Activated gamma-delta T cell treated with Interleukin-2 at 50 U/mL for 16 hours (primary cell): ENCODE measurements at regions not wholly inside any gene's neighbourhood (a gene's known extent, or its start where the extent isn't known, plus 50 kb on each side); places are given as distances from the start of the nearest gene placed in this dataset.
"Not testable (repeated sequence)": the region's sequence is repeated elsewhere in the genome, so short reads cannot be mapped to it uniquely, and the experiment has no call there.

Experiments
- DNase-seq: peaks from one replicate; pipeline ENCODE4 v3.0.0-alpha.2; 2020

DNA sequence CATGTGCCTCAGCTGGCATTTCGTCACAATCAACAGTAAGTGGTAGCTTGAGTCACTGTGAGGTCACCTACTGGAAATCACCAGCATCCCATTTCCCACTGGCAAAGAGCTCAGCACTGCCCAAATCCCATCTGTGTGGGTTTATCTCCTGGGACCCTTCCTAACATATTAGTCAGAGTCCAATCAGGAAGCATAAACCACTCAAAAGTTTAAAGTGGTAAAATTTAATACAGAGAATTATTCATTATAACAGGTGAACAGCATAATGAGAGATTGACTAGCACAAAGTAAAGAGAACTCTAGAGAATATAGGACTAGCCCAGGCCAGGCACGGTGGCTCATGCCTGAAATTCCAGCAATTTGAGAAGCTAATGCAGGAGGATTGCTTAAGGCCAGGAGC lies 107.1 kb upstream of the TP53BP2 start:
- DNase-seq: not testable (repeated sequence)

DNA sequence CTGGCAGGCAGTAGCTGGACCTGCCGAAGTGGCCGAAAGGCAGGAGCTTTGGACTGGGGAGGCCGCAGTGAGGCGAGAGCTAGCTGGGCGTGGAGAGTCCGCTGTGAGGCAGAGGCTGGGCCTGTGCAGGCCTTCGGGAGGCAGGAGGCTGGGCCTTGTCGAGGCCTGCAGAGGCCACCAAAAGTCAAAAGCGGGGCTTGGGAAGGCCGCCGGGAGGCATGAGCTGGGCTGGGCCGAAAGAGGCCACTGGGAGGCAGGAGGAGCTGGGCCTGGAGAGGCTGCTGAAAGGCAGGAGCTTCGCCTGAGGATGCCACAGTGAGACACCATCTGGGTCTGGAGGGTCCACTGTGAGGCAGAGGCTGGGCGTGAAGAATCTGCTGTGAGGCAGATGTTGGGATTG lies 105.8 kb upstream of the TP53BP2 start:
- DNase-seq: not testable (repeated sequence)

DNA sequence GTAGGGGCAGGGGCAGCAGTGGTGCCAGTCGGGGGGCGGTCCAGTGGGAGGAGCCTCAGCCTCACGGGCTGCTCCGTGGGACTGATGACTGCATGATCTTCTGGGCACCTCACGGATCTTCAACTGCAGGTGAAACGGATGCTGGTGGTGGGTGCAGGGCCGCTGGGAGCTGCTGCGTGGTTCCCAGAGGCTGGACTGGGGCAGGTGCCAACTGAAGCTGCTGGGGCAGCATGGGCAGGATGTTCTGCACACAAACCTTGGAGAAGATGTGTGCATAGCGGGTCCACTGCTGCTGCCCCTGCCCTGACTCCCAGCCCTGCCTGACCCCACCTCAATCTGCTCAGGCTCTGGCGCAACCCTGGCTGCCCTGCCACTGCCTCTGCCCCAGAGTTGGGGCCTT lies 104.2 kb upstream of the TP53BP2 start:
- DNase-seq: not testable (repeated sequence)

DNA sequence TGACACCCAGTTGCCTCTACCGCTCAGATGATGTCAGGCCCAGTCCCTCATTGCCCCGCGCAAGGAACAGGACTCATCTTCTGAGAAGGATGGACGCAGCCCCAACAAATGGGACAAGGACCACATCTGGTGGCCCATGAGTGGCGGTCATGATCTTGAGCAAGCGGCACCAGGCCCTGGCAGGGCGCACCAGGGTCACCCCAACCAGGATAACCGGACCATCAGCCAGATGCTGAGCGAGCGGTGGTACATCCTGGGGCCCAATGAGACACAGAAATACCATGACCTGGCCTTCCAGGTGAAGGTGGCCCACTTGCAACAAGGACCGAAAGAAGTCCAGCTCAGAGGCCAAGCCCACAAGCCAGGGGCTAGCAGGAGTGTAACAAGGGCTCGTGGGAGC lies 102.3 kb upstream of the TP53BP2 start:
- not testable (repeated sequence) for DNase-seq

DNA sequence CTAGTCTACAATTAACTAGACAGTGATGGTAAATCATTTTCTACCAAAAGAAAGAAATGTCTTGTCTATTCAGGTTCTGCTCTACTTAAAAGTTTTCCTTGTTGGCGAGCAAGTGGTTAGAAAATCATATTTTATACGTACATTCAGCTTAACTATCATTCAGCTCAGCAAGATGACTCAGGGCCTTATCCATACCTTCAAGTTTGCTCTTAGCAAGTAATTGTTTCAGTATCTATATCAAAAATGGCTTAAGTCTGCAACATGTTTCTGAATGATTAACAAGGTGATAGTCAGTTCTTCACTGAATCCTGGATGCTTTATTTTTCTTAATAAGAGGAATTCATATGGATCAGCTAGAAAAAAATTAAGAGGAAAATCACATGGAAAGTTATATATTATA lies 90.8 kb upstream of the TP53BP2 start:
- DNase-seq: not testable (repeated sequence)

DNA sequence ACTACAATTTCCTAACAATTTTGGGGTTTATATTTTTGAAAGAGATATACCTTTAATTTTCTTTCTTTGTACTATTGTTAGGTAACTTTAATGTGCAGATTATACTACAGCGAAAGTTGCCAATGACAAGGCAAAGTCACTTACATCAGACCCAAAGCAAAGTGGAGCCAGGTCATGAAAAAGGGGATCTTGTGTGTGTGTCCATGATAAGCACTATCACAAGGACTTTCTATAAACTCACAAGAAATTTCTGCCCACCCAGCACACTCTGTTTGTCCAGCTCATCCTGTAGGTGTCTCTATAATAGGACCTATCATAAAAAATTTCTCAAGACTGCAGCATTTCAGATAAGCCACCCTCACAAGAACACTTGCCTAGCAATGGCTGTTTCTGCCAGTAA lies 85.7 kb upstream of the TP53BP2 start:
- DNase-seq: not testable (repeated sequence)

DNA sequence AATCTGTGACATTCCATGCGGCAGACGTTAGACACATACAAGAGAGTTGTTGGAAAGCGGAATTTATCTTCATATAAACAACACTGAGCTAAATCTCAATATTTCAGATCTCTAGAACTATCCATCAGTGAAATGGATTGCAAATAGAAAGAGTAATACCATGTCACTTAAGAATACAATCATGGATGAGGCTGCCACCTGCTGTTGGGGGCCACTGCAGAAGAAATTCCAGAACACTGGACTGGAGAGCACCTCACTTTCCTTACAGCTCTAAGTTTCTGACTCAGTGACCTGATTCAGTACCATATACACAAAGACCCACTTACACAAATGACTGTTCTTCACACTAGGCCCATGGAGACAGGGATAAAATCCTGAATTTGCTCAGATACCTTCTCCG lies 75.1 kb upstream of the TP53BP2 start:
- DNase-seq: not testable (repeated sequence)

DNA sequence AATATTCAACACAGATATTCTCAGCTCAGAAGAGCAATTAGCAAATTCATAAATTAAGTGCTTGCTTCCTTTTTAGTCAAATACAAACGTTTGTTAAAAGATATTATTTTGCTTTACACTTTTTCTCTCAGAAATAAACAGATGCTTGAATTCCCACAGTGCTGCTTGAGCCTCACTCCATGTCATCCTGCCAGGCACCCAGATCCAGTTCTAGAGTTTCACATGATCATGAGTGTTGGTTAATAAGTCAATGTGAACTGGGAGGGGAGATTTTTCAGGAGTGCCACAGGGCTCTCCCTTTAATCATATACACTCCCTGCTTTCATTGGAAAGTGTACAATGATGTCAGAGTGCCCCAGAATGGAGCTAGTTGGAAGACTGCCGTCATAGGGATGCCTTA lies 69.7 kb upstream of the TP53BP2 start:
- DNase-seq: not testable (repeated sequence)

DNA sequence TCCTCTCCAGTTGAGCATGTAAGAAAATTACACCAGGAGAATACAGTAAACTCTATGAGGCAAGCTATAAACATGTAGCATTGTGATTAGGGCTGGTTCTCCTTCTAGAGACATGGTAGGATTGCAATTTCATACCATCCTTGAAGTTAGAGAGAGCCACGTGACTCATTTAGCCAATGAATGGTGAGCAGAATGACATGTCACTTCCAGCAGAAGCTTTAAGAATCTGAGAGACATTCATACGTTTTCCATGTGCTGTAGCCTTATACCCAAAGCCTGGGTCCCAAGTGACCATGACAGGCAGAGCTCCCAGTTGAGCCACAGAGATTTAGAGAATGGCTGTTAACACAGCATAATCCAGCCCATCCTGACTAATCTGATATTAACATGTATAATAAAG lies 68.0 kb upstream of the TP53BP2 start:
- DNase-seq: not testable (repeated sequence)

DNA sequence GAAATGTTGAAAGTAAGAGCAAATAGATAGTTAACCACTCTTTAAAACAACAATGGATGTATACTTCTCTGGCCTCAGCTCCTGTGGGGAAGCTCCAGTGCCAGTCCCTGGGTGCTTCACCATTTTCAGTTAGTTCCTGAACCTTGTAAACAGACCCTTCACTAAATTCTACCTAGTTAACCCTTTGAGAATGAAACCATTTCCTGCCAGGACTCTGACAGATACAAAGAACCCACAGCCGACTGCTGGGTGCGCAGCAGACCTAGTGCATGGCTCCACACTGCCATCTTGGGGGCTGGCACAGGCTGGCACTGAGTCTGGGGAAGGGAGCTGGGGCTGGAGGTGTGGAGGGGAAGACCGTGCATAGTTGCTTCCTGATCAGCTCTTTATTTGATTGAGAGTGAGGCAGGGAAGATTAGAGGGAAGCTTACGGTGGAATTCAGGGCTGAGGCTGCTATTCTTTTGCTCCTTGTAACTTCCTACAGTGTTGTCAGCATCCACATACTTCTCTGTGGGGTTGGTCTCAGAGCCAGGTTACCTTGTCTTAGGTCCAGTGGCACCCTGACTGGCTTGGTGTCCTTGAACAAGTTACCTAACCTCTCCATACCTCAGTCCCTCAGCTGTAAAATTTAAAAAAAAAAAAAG lies 62.3 kb upstream of the TP53BP2 start:
- DNase-seq: peak; percentile 6

DNA sequence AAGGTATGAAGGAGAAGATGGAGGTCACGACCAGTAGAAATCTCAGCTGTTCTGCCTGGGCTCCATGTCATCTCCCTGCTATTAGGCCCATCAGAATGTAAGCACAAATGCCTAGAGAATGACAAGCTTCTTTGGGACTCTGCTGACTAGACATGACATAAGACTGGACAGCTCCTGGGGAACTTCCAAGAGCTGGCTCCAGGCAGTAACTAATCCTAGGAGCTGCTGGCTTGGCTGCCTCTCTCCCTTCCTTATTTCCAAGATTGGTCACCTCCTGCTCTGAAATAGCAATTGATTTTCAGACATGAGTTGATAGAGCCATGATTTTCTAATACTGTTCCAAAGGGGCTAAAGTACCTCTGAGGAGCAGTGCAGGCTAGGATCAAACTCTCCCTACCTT lies 57.5 kb upstream of the TP53BP2 start:
- not testable (repeated sequence) for DNase-seq

DNA sequence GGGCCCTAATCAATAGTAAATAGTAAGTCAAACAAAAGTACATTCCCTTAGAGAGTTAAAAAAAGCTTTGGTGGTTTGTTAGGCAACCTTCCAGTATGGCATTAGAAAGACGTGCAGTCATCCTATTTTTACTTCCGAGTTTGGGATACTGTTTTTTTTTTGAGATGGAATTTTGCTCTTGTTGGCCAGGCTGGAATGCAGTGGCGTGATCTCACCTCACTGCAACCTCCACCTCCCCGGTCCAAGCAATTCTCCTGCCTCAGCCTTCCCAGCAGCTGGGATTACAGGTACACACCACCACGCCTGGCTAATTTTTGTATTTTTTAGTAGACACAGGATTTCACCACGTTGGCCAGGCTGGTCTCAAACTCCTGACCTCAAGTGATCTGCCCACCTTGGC lies 54.0 kb upstream of the TP53BP2 start:
- DNase-seq: not testable (repeated sequence)

DNA sequence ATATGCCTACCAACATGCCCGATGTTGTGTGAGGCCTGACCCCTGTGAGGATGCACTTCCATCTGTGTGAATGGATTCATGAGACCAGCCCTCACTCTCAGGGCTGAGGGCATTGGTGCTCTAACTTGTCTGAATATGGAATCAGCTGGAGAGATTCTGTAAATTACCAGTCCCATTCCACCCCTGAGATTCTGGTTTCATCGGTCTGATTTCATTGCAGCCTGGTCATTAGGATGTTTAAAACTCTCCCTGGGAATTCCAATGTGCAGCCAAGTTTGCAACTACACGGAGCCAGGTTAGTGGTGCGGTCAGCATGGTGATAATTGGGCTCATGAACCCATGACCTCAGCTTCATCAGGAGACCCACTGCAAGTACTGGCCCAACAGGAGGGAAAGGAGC lies 51.4 kb upstream of the TP53BP2 start:
- DNase-seq: not testable (repeated sequence)

DNA sequence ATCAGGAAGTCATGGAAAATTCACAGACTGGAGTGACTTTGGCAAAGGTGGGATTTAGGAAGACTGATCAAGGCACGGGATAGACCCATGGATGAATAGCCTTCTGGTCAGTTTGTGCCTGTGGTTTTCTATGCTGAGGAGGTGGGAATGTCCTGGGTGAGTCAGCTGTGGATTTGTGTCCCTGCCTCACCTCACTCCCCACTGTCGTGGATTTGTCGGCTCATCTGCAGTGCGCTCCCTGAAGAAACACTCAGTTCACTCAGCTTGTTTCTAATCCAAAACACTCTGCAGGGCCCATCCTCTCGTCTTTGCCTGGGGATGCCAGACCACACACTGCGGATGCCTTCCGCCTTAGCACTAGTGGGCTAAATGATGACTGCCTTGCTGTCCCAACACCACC lies 50.2 kb upstream of the TP53BP2 start:
- not testable (repeated sequence) for DNase-seq
